ENCODE measurements at regions not wholly inside any gene's neighbourhood (a gene's known extent, or its start where the extent isn't known, plus 50 kb on each side); places are given as distances from the start of the nearest gene placed in this dataset.

GRCh38 chr12:112617153-112617505 is 174.4 kb upstream of the RPH3A start:
- no peak for TF ChIP-seq CTCF (conservative IDR thresholded peaks at IDR 0.05; ENCODE audit: low read length)
- no peak for TF ChIP-seq EZH2phosphoT487 (IDR thresholded peaks at IDR 0.05; ENCODE audit: borderline replicate concordance, low read depth, low read length)
